IMR-90 (cell line): ENCODE measurements at regions not wholly inside any gene's neighbourhood (a gene's known extent, or its start where the extent isn't known, plus 50 kb on each side); places are given as distances from the start of the nearest gene placed in this dataset.

ENCODE experiments used
- ATAC-seq: fragments of 200-7000 bp; cut with Tn5 transposase; 2 replicates; pipeline ENCODE4 v1.9.1; 2020; ENCODE audit warnings: low read depth, mild to moderate bottlenecking, moderate library complexity
- BruUV-seq: library from RNA; stranded (reverse); fragments of 400-500 nt; replicated peaks from 2 replicates; lab custom pipeline; 2021; lab: Mats Ljungman, UMichigan
- CTCF ChIA-PET: fragments of 300-600 bp; formaldehyde crosslinking; extraction: SDS; loops from one replicate; lab custom pipeline; 2021; ENCODE audit warnings: antibody characterized with exemption; lab: Yijun Ruan, JAX
- POLR2A ChIA-PET: fragments of 300-600 bp; sonication (Branson Sonifier 250); formaldehyde crosslinking; loops from one replicate; lab custom pipeline; 2022; ENCODE audit warnings: antibody characterized with exemption; ENCODE audit not compliant: unreplicated experiment; lab: Charles Lee
- DNase-seq: peaks from one replicate; pipeline ENCODE4 v3.0.0; 2013
- H2AFZ ChIP-seq: replicated peaks from 2 replicates; pipeline ENCODE3; 2013; ENCODE audit warnings: low read length, mild to moderate bottlenecking; ENCODE audit not compliant: poor library complexity
- H2AK5ac ChIP-seq: 2 replicates; pipeline ENCODE4 v1.6.1; 2013; ENCODE audit warnings: low read depth, low read length, inconsistent platforms
- H2AK9ac ChIP-seq: replicated peaks from 2 replicates; pipeline ENCODE3; 2013; ENCODE audit warnings: mild to moderate bottlenecking, low read depth, low read length, moderate library complexity; ENCODE audit not compliant: poor library complexity
- H2BK120ac ChIP-seq: 2 replicates; pipeline ENCODE4 v1.6.1; 2013; ENCODE audit warnings: low read depth, low read length, inconsistent platforms
- H2BK15ac ChIP-seq: 3 replicates; pipeline ENCODE4 v1.6.1; 2013; ENCODE audit warnings: low read depth, low read length, inconsistent platforms
- H2BK20ac ChIP-seq: 2 replicates; pipeline ENCODE4 v1.6.1; 2013; ENCODE audit warnings: low read depth, mild to moderate bottlenecking, inconsistent platforms, low read length, moderate library complexity
- H2BK5ac ChIP-seq: 2 replicates; pipeline ENCODE4 v1.6.1; 2013; ENCODE audit warnings: mild to moderate bottlenecking, low read depth, low read length, inconsistent platforms; ENCODE audit not compliant: poor library complexity, severe bottlenecking
- H3K14ac ChIP-seq: replicated peaks from 2 replicates; pipeline ENCODE4 v1.6.1; 2013; ENCODE audit warnings: low read depth, low read length, inconsistent platforms
- H3K18ac ChIP-seq: 2 replicates; pipeline ENCODE4 v1.6.1; 2013; ENCODE audit warnings: low read depth, low read length, control low read depth
- H3K23ac ChIP-seq: 2 replicates; pipeline ENCODE4 v1.6.1; 2013; ENCODE audit warnings: low read depth, low read length, inconsistent platforms
- H3K27ac ChIP-seq: 2 replicates; pipeline ENCODE4 v1.5.1; 2013; ENCODE audit warnings: mild to moderate bottlenecking, control low read depth, low read length; ENCODE audit not compliant: insufficient read depth
- H3K27me3 ChIP-seq: 2 replicates; pipeline ENCODE4 v1.6.1; 2013; ENCODE audit warnings: low read length; ENCODE audit not compliant: control insufficient read depth, insufficient read depth
- H3K36me3 ChIP-seq: 2 replicates; pipeline ENCODE4 v1.6.1; 2013; ENCODE audit warnings: low read length, mixed read lengths; ENCODE audit not compliant: control insufficient read depth, insufficient read depth
- H3K4ac ChIP-seq: 2 replicates; pipeline ENCODE4 v1.6.1; 2013; ENCODE audit warnings: low read depth, low read length, inconsistent platforms
- H3K4me1 ChIP-seq: 2 replicates; pipeline ENCODE4 v1.6.1; 2013; ENCODE audit warnings: low read length, mixed read lengths; ENCODE audit not compliant: control insufficient read depth, insufficient read depth
- H3K4me2 ChIP-seq: 2 replicates; pipeline ENCODE4 v1.6.1; 2013; ENCODE audit warnings: low read depth, mild to moderate bottlenecking, control low read depth, low read length, moderate library complexity
- H3K4me3 ChIP-seq: 2 replicates; pipeline ENCODE4 v1.5.1; 2013; ENCODE audit warnings: low read depth, mild to moderate bottlenecking, control low read depth, low read length, moderate library complexity; ENCODE audit not compliant: insufficient read depth
- H3K56ac ChIP-seq: 2 replicates; pipeline ENCODE4 v1.6.1; 2013; ENCODE audit warnings: low read length, inconsistent platforms; ENCODE audit not compliant: insufficient read depth; ENCODE audit errors: extremely low read depth
- H3K79me1 ChIP-seq, 2 experiments: 2 replicates each; pipeline ENCODE4 v1.6.1; 2013; ENCODE audit warnings: low read length in 2 of 2, inconsistent platforms in 1 of 2, low read depth in 1 of 2
- H3K9ac ChIP-seq: 2 replicates; pipeline ENCODE4 v1.6.1; 2013; ENCODE audit warnings: low read depth, low read length, control low read depth
- H3K9me1 ChIP-seq: 2 replicates; pipeline ENCODE4 v1.6.1; 2013; ENCODE audit warnings: low read length, inconsistent platforms; ENCODE audit not compliant: insufficient read depth
- H3K9me3 ChIP-seq: 2 replicates; pipeline ENCODE4 v1.6.1; 2013; ENCODE audit warnings: low read length; ENCODE audit not compliant: control insufficient read depth, insufficient read depth
- H4K20me1 ChIP-seq: 2 replicates; pipeline ENCODE4 v1.6.1; 2013; ENCODE audit warnings: low read length, inconsistent platforms; ENCODE audit not compliant: insufficient read depth
- H4K5ac ChIP-seq: 2 replicates; pipeline ENCODE4 v1.6.1; 2013; ENCODE audit warnings: mild to moderate bottlenecking, low read depth, low read length, control low read depth
- H4K8ac ChIP-seq, 2 experiments: 2 replicates each; pipeline ENCODE4 v1.6.1; 2013; ENCODE audit warnings: low read depth in 2 of 2, low read length in 2 of 2, control low read depth in 1 of 2, inconsistent platforms in 1 of 2
- H4K91ac ChIP-seq: 2 replicates; pipeline ENCODE4 v1.6.1; 2013; ENCODE audit warnings: low read depth, low read length, inconsistent platforms; ENCODE audit not compliant: insufficient read depth
- BHLHE40 ChIP-seq: fragments of 150-350 bp; IDR thresholded peaks from 2 replicates; pipeline ENCODE4 v1.6.1; 2016; ENCODE audit warnings: mild to moderate bottlenecking, low read depth, low read length
- CEBPB ChIP-seq: IDR thresholded peaks from 2 replicates; pipeline ENCODE4 v1.6.1; 2012; ENCODE audit warnings: low read depth, low read length, improper control_type of control experiment
- CTCF ChIP-seq: conservative IDR thresholded peaks from 2 replicates; pipeline ENCODE4 v1.5.1; 2012; ENCODE audit warnings: mild to moderate bottlenecking, low read depth, low read length, improper control_type of control experiment
- RAD21 ChIP-seq: IDR thresholded peaks from 2 replicates; pipeline ENCODE4 v1.6.1; 2012; ENCODE audit warnings: low read length, improper control_type of control experiment
- SMC3 ChIP-seq: fragments of 150-350 bp; IDR thresholded peaks from 2 replicates; pipeline ENCODE4 v1.6.1; 2016; ENCODE audit warnings: low read depth, mild to moderate bottlenecking, antibody characterized with exemption, low read length, moderate library complexity
- WGBS, 2 experiments: methylation state at CpG; one replicate each; pipeline versions ENCODE4 v1.1.5 to v1.1.7; 2013; ENCODE audit warnings: missing lambda C conversion rate in 2 of 2; ENCODE audit not compliant: insufficient read length in 1 of 2; ENCODE audit errors: extremely low coverage in 2 of 2; 5-methylcytosine and 5-hydroxymethylcytosine counted together
- dilution Hi-C: fragments of 300-500 bp; cut with HindIII; formaldehyde crosslinking; loops from one replicate; pipeline ENCODE4 v1.14.3; 2018; ENCODE audit warnings: low sequenced_read_pairs; ENCODE audit not compliant: unreplicated experiment
- in situ Hi-C: fragments of 300-500 bp; cut with MboI; formaldehyde crosslinking; loops from 3 replicates; pipeline ENCODE4 v1.14.3; 2019; ENCODE audit warnings: low sequenced_read_pairs, inconsistent platforms, mixed read lengths
- intact Hi-C: fragments of 100-400 bp; cut with micrococcal nuclease; formaldehyde crosslinking; loops from 2 replicates; pipeline ENCODE4 v1.10.0; 2022

GRCh38 chrX:109856974-109857373 lies 123.9 kb upstream of the ACSL4 start:
- Histone ChIP-seq H2BK5ac (peak overlapping the region; percentile 62), H4K20me1 (no peaks in the 10 kb centered on the region), H4K8ac (peak overlapping the region; percentile 48 to 64; a peak in 3 of 4 replicates), H3K9ac (peak overlapping the region; percentile 46; the same call in 1 of the 2 replicates), H3K18ac (peak overlapping the region; percentile 85), H3K9me1 (no peaks in the 10 kb centered on the region), H3K27me3 (0 out of 2 replicates have a peak, but pooled peaks cover 2% of the 10 kb centered on the region), H2BK15ac (peak overlapping the region; percentile 26; the same call in 1 of the 3 replicates), H2AK5ac (no peak overlapping the region), H3K9me3 (peaks cover 4% of the 10 kb centered on the region), H4K91ac (peak overlapping the region; percentile 69; the same call in 1 of the 2 replicates), H2BK120ac (peak overlapping the region; percentile 63), H3K4ac (peak overlapping the region; percentile 49; the same call in 1 of the 2 replicates), H3K4me1 (no peaks in the 10 kb centered on the region), H3K36me3 (no peaks in the 10 kb centered on the region), H3K14ac (peak overlapping the region; percentile 69; the same call in 1 of the 2 replicates), H3K56ac (peak overlapping the region; percentile 7; the same call in 1 of the 2 replicates), H4K5ac (no peak overlapping the region), H3K4me3 (no peak overlapping the region), H3K4me2 (no peak overlapping the region), H3K23ac (peak overlapping the region; percentile 10; the same call in 1 of the 2 replicates), H2AK9ac (no peak overlapping the region), H3K27ac (peak overlapping the region; percentile 70; the same call in 1 of the 2 replicates), H3K79me1 (no peaks in the 10 kb centered on the region), H2AFZ (no peak overlapping the region), H2BK20ac (peak overlapping the region; percentile 10; the same call in 1 of the 2 replicates)
- BruUV-seq = no TSS peak
- DNase-seq = peak; percentile 34
- POLR2A ChIA-PET = no interaction called here
- ATAC-seq = no peak
- CTCF ChIA-PET = interaction anchor here (0.7 to 2.9 kb wide), 15 partner anchors 10 to 371 kb away, joined by 3 to 23 read pairs (median 5); no protein-coding TSS in a partner anchor
- dilution Hi-C loops = no loop called here
- TF ChIP-seq RAD21 = peak; percentile 69
- peak; percentile 21; the same call in 1 of the 2 replicates for TF ChIP-seq BHLHE40
- peak; percentile 68 for TF ChIP-seq CTCF
- peak; percentile 63 for TF ChIP-seq SMC3
- no peak for TF ChIP-seq CEBPB
- in situ Hi-C loops = no loop called here
- intact Hi-C loops = loop anchor here (1.0 kb wide), 2 partner anchors 125 to 144 kb away; no protein-coding TSS in a partner anchor
- no CpG with 5 or more reads among the region's 5 CpGs for WGBS, 2 experiments
